HG03571 (cell line): ENCODE measurements at regions not wholly inside any gene's neighbourhood (a gene's known extent, or its start where the extent isn't known, plus 50 kb on each side); places are given as distances from the start of the nearest gene placed in this dataset.

Experiments
- ATAC-seq: cut with Tn5 transposase; IDR thresholded peaks from one replicate; pipeline ENCODE4 v1.9.1; 2021; ENCODE audit not compliant: unreplicated experiment

GRCh38 chr21:17427157-17427556, 85.7 kb upstream of the CXADR start:
- no peak for ATAC-seq

GRCh38 chr21:17427831-17428483, 84.9 kb upstream of the CXADR start:
- ATAC-seq: peak; percentile 96

GRCh38 chr21:17428484-17428869, 84.4 kb upstream of the CXADR start:
- peak; percentile 90 for ATAC-seq

- ATAC-seq: no peak
Observed at GRCh38 chr21:17428980-17429379, 83.9 kb upstream of the CXADR start.

- ATAC-seq: no peak
Observed at GRCh38 chr21:17429936-17430335, 82.9 kb upstream of the CXADR start.

DNA sequence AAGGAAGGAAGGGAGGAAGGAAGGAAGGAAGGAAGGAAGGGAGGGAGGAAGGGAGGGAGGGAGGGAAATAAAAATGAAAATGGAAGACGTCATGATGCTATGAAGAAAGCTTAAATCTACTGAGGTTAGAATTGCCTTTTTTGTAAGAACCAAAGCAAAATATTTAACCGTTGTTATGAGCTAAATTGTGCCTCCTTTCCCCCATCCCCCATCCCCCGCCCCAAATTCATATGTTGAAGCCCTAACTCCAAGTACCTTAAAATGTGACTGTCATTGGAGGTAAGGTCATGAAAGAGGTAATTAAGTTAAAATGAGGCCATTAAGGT, 80.1 kb upstream of the CXADR start:
- ATAC-seq: no peak

GRCh38 chr21:17433730-17434129, 79.1 kb upstream of the CXADR start:
- no peak for ATAC-seq

- ATAC-seq: no peak
Observed at GRCh38 chr21:17435565-17436543, 77.0 kb upstream of the CXADR start.

GRCh38 chr21:17436626-17437111, 76.2 kb upstream of the CXADR start:
- ATAC-seq: no peak

DNA sequence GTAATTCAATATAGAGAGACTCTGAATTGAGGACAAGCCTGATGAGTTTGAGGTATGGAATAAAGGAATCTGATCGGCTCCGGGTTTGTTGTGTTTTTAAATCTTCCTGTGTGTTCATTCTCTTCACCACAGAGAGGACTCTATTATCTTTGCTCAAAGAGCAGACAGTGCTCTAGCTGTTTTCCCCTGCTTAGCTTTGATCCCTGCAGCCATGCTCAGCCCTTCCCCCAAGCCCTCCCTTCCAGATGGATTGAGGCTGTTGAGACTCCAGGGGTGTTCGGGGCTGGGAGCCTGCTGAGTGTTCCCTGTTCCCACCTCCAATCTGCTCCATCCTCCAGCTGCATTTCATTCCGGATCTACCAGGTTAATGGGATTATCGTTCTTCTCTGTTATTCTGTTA, 74.2 kb upstream of the CXADR start:
- no peak for ATAC-seq

- no peak for ATAC-seq
Observed at GRCh38 chr21:17440969-17441368, 71.9 kb upstream of the CXADR start.

- ATAC-seq: no peak
Observed at GRCh38 chr21:17441370-17441769, 71.5 kb upstream of the CXADR start.

- no peak for ATAC-seq
Observed at GRCh38 chr21:17442165-17442564, 70.7 kb upstream of the CXADR start.

DNA sequence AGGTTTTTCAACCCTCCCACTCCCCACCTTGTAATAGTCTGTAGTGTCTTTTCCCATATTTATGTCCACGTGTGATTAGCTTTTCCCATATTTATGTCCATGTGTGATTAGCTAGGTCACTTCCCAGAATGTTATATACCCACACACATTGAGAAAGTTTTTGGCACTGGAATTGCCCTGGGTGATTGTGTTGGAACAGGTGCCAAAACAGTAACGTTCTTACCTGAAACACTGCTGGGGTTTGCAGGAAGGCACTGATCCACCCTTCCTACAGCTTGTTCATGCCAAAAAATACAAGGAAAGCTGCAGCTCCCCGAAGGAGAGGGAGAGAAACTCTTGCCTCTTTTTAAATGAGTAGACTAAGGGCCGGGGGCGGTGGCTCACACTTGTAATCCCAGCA, 68.0 kb upstream of the CXADR start:
- ATAC-seq: no peak

GRCh38 chr21:17446737-17447136, 66.1 kb upstream of the CXADR start:
- no peak for ATAC-seq

DNA sequence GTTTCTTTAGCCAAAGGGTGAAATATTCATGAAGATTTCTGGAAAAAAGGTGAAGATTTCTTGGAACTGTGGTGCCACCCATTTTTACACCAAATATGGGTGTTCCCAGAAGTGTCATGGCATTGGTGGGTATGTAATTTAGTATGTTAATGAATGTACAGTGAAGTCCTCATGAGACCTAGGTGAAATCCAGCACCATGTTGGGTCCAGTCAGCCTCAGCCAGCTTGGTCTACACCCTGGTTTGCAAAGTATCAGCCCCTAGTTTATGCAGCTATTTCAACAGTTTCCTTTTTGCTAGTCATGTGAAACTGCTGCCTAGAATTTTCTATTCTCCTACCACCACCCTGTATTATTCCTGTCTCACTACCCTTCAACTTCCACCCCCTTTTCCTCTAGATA, 63.1 kb upstream of the CXADR start:
- ATAC-seq: no peak

DNA sequence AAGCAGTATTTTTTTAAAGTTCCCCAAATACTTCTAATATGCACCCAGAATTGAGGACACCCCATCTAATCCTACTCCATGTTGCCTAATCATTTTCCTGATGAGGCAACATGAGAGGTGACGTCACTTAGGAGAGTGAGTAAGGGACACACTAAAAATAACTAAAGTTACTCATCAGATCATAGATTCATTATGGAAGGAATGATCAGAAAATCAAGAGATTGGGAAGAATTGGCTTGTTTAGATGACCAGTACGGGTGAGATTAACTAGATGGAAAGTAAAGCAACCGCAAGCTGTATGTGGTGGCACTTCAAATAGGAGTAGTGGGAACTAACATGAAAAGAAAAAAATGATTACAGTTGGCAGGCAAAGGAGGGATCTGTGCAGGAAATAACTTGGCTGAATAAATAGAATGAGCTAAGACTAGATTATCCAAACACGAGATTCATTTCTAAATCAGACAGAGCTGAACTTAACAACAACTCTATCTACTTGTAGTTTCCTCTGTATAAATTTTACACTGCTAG, 61.4 kb upstream of the CXADR start:
- ATAC-seq: no peak

DNA sequence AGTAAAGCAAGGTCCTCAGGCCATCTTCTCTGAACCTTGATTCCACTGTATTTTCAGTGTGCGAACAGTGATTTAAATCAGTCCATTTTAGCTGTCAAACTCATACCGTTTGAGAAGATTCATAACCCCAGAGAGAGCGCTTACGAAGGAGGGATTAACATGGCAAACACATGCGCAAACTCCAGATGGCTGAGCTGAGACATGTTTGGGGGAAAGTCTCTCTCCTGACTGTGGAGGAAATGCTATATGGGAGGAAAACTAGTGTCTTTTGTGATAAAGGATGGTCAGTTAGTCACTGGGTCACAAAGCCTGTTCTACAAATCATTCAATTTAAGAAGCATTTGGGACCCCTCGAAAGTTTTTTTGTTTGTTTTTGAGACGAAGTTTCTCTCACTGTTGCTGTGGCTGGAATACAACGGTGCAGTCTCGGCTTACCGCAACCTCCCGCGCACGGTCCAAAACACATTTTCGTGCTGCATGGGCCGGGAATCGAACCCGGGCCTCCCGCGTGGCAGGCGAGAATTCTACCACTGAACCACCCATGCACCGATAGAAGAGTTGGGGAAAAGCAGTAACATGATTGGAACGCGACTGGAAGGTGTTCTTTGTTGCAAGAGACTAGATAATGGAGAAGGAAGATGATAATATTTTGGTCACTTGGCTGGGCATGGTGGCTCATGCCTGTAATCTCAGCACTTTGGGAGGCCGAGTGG, 58.4 kb upstream of the CXADR start:
- ATAC-seq: no peak

GRCh38 chr21:17455028-17455353, 57.9 kb upstream of the CXADR start:
- no peak for ATAC-seq

GRCh38 chr21:17455451-17455850, 57.4 kb upstream of the CXADR start:
- no peak for ATAC-seq

DNA sequence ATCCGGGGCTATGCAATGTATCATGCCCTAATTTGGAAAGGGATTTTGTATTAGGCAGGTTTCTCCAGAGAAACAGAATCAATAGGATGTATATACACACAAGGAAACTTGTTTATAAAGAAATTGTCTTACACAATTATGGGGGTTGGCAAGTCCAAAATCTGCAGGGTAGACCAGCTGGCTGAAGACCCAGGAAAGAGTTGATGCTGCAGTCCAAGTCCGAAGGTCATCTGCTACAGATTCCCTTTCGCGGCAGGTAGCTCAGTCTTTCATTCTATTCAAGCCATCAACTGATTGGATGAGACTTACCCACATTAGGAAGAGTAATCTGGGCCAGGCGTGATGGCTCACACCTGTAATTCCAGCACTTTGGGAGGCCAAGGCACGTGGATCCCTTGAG, 54.6 kb upstream of the CXADR start:
- no peak for ATAC-seq

DNA sequence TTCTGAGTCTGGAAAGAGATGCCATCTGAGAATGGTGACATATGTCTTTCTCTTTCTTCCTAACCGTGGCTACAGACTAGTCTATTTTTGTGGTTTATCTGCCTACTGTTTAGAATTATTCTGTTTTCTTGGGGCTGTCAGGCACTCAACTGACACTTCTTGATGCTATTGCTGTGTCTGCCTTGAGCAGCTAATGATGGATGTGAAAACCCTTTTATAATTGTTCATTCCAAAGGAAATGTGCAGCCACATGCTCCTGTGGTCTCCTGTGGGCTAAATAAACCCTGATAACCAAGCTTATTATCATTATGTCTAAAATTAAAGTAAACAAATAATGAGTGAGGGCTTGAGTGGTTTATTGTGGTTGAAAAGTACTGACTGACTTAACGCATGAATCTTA, 52.7 kb upstream of the CXADR start:
- ATAC-seq: no peak
